Erythroblast (primary cell): ENCODE measurements at regions not wholly inside any gene's neighbourhood (a gene's known extent, or its start where the extent isn't known, plus 50 kb on each side); places are given as distances from the start of the nearest gene placed in this dataset.

Experiments used
- GATA1 ChIP-seq: IDR thresholded peaks from 2 replicates; pipeline ENCODE4 v1.6.1; 2011; ENCODE audit warnings: low read depth, mild to moderate bottlenecking, control low read depth, low read length, moderate library complexity
- POLR2A ChIP-seq: IDR thresholded peaks from 2 replicates; pipeline ENCODE4 v1.6.1; 2011; ENCODE audit warnings: mild to moderate bottlenecking, low read length

DNA sequence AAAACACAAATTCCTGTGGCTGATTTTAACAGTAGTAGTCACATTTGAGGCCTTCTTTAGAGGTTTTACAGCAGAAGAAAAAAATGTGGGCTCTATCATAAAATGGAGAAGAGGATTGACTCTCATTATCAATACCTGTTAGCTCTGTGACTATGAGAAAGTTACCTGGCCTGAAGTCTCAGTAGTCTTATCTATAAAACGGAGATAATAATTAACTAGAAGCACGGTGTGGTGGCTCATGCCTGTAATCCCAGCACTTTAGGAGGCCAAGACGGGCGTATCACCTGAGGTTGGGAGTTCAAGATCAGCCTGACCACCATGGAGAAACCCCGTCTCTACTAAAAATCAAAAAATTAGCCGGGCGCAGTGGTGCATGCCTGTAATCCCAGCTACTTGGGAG lies 90.4 kb upstream of the PLPPR4 start:
- TF ChIP-seq POLR2A (no peak), GATA1 (no peak)
